ENCODE measurements at regions not wholly inside any gene's neighbourhood (a gene's known extent, or its start where the extent isn't known, plus 50 kb on each side); places are given as distances from the start of the nearest gene placed in this dataset.
"Not testable (repeated sequence)": the region's sequence is repeated elsewhere in the genome, so short reads cannot be mapped to it uniquely, and the experiment has no call there.

DNA sequence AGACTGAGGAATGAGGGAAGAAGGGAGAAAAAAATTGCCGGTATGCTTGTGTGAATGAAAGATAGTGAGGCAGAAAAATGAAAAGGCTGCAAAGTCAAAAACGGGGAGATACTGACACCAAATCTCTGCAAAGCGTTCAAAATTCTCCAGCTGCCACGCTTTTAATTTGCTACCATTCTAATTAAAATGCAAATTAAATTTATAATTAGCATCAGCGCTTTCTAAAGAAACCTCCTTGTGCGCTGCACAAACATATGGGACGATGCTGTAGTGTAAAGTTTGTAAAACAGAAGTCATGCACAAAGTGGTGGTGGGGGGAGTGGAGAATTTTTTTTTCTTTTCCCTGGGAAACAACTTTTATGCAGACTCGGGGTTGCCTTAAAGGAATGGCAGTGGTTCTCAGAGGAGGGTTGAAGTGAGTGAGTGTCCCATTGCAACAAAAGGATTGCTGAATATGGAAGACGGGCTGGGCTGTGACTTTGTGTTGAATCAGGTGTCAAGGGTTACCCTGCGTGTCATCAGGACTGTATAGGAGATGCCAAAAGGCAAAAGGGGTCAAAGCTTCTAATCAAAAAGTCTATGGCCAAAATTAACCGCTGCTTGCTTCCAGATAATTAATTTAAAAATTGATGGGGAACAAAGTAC lies 472.2 kb downstream of the NR2F2 start:
- no peak for DNase-seq (ENCODE audit: low read depth)

DNA sequence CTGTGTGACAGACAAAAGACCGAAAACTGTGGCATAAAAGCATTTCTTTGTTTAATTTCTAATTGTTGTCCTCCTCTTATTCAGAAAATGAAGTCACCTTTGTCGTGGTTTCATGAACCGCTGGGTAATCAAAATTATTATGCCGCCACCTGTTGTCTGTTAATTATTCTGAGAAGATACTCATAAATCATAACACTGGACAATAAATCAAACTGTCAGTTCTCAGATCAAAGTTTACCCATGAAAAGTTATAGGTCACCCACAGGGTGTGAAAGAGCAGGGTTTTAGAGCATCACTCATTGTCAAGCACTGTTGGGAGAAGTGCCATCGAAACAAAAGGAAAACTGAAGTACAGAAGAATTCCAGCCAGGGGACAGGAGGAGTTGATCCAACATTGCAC lies 474.3 kb downstream of the NR2F2 start:
- no peak for DNase-seq (ENCODE audit: low read depth)

DNA sequence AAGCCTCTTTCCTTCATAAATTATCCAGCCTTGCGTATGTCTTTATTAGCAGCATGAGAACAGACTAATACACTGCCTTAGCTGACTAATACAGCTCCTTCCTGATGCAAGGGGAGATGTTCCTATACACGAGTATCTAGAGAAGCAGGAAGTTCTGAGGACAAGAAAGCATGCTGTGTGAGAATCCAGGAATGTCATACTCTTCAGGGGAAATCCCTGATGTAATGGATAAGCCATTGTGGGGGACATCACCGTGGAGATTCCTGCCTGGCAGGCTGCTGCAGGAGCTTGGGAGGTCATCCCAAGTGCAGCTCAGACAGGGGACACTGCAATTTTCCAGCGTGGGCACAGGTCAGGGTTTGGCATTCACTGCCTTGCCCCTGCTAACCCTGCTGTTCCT lies 476.9 kb downstream of the NR2F2 start:
- DNase-seq (ENCODE audit: low read depth): no peak

DNA sequence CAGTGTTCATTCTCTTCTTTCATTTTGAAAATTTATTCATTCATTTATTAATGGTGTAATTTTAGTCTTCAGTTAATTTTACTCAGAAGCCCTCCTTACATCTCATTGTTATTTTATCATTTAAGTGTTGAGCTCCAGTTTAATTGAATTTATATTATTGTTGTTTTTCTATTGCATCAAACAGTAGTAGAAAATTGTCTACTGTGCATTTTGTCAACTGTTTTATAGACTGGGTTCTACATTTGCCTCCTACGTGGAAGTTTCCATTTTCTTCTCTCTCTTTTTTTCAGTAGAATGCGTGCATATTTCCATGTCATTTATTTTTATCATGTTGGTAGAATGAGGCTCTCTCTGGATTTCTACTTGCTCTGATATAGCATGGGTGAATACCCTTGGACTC lies 487.4 kb downstream of the NR2F2 start:
- DNase-seq (ENCODE audit: low read depth): no peak

DNA sequence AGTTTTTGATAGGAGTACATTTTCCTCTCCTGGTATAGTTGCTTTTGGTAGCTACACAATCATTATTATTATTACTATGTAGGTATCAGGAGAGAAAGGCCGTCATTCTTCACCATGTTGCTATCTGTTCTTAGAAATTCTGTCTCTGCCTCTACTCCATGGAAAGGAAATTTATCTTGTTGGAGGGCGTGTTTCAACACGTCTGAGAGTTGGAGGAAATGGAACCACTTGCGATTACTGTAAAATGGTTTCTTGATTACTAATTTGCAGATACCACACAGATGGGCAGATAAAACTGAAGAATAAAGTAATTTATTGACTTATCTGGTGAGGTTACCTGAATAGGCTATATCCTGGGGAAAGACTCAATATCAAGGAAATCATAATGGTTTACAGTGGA lies 488.4 kb downstream of the NR2F2 start:
- DNase-seq (ENCODE audit: low read depth): no peak

DNA sequence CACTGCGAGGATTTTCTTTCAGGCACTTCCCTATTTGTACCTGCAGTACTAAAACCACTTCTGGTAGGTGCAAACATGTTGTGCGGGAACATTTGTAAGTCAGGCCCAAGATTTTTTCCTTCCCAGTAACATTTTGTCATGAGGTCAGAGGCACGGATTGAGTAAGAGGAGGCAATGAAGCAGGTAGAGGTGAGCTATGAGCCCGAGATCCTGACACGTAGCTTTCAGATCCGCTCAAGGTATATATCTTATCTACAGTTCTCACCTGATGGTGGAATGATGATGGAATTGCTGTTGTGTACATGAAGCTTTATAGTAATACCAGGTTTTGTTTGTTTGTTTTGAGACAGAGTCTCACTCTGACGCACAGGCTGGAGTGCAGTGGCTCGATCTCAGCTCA lies 497.5 kb downstream of the NR2F2 start:
- no peak for DNase-seq (ENCODE audit: low read depth)

DNA sequence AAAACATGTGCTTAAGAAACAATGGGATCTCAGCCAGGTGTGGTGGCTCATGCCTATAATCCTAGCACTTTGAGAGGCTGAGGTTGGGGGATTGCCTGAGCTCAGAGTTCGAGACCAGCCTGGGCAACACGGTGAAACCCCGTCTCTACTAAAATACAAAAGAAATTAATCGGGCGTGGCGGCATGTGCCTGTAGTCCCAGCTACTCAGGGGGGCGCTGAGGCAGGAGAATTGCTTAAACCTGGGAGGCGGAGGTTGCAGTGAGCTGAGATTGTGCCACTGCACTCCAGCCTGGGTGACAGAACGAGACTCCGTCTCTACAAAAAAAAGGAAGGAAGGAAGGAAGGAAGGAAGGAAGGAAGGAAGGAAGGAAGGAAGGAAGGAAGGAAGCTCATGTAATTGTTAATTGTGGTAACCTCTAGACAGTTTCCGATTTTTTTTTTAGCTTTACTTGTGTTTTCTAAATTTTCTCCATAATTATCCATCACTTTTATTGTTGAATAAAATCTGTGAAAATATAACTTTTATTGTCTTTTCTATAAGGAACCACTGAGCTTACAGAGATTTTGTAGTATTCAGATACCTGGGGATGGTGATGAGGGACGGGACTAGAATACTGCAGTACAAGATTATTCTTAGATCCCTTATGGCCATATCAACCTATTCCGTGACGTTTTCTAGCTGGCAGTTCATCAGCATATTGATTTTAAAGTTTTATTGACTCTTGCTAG lies 506.9 kb downstream of the NR2F2 start:
- DNase-seq (ENCODE audit: low read depth): no peak

DNA sequence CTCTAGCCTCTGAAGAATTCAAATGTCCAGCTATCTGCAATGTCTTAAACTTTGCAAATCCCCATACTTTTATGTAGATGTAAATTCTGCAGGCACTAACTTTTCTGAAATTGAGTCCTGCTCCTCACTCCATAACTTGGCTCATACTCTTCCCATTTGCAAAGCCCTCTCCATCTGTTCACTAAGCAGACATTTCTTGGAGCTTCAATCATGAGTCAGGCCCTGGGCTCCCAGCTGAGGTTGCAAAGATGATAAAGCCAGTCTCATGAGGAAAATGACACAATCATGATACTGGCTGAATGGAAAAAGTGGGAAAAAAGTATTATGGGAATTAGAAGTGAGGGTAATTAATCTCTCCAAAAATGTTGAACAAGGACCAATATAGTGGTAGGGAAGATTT lies 507.6 kb downstream of the NR2F2 start:
- no peak for DNase-seq (ENCODE audit: low read depth)

DNA sequence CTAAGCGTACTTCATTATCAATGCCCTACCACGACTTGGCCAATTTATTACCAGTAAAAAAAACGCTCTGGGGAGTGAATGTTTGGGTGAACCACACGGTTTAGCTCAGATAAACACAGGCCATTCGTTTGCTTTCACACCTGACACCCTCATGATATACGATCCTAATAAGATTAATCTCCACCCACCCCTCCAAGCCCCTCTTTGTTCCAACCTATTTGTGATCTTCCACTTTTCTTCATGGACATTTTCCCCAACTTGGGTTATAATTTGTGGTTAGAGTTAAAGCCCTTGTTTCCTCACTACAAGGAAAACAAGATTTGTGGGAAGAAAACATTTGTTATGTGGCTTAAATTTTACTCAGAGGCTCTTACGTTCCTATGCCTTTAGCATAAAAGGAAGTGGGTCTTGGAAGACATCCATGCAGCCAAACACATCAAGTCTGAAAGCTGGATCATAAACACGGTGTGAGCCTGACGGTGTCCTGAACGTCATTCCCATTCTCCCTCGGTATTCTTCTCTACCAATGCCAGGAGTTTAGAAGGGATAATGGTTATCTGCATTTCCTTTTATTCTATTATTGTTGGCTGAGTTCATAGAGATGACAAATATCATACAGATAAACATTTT lies 518.9 kb downstream of the NR2F2 start:
- DNase-seq (ENCODE audit: low read depth): peak; percentile 0

DNA sequence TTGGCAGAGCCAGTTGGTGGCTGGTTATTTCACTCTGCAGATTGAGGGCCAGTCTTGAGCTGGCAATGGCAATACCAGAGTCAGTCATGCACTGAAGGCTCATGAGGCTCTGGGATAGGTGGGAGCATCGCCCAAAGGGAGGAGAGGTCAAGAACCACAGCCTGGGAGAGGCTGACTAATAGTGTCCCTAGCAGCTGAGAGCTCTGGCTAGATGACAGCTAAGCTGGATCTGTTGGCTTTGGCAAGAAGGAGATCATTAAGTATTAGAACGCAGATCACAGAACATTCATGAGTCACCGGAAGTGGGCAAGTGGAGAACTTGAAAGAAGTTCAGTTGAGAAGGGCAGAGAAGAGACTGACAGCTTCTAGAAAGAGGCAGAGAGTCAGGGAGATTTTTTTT lies 521.1 kb downstream of the NR2F2 start:
- DNase-seq (ENCODE audit: low read depth): peak; percentile 10

DNA sequence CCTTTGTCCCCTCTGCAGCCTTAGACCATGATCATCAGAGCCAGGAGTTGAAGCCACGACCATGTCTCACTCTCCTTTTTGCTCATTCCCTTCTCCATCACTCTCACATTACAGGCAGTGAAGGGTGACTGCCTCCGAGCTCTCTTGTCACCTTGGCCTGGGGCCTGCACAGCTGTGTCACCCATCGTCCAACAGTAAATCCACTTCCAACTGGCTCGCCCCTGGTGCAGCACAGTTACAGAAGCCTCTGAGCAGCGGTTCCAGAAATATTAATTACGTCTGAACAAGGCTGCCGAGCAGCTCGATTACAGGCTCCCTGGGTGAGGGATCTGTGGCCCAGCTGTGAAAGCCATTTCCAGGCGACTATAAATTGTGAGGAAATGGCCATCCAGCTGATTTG lies 528.2 kb downstream of the NR2F2 start:
- no peak for DNase-seq (ENCODE audit: low read depth)

DNA sequence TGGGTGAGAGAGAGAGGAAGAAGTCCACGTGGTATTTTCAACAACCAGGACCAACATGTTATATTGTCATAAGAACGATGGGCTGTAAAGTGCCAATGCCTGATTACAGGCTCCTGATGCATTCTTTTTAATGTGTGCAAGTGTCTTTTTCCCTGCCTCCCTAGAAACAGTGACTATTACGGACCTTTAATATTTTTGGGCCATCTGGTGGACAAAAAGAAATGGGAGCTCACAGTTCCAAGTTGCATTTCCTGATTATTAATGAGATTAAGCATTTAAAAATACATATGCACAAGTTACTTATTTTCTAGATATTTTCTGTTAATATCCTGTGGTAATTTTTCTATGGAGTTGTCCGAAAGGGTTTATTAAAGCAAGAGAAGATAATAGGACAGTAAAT lies 530.2 kb downstream of the NR2F2 start:
- DNase-seq (ENCODE audit: low read depth): no peak

DNA sequence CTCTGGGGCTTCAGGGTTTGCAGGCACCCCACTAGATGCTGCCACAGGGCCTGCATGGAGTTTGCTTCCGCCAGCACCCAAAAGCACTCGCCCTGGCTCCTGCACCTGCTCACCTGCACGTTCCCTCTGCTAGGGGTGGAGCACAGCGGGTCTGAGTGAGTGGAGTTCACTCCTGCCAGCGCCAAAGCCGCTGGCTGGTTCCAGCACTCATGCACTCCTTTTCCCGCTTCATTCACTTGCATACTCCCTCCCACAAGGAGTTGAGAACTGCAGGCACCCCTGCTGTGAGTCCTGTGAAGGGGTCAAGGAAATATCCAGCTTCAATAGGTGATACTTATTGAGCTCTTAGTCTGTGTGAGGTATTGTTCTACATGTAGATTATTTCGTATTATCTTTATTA lies 537.5 kb downstream of the NR2F2 start:
- no peak for DNase-seq (ENCODE audit: low read depth)

DNA sequence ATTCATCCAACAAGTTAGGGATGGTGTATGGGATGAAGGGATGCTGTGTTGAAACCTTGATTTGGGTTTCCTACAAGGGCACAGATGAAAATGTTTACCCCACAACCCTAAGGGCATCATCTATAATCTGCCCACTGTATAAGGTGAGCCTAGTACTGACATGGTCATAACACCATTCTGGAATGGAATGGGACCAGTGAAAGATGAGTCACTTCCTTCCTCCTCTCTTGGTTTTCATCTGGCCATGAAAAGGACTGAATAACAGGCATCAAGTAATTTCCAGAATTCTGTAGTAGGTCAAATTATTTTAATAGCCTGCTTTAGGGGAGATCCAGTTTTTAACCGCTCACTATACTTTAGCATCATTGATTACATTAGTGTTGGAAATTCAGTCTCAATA lies 538.6 kb downstream of the NR2F2 start:
- no peak for DNase-seq (ENCODE audit: low read depth)

DNA sequence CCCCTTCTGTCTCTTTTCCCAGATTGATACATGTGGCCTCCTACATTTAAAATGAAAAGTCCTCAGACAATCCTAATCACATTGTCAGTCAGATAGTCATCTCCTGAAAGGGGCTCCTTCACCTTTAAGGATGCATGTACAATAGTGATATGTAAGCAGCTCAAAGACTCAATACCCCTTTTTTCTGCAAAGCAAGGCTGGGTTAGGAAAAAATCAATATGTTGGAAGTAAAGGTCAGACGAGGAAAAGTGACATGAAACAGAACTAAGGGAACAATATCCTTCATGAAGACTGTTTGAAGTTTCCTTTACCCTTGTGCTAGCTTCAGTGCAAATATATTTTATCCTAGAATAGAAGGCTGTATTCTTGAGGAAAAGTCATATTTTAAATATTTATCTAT lies 539.3 kb downstream of the NR2F2 start:
- no peak for DNase-seq (ENCODE audit: low read depth)

DNA sequence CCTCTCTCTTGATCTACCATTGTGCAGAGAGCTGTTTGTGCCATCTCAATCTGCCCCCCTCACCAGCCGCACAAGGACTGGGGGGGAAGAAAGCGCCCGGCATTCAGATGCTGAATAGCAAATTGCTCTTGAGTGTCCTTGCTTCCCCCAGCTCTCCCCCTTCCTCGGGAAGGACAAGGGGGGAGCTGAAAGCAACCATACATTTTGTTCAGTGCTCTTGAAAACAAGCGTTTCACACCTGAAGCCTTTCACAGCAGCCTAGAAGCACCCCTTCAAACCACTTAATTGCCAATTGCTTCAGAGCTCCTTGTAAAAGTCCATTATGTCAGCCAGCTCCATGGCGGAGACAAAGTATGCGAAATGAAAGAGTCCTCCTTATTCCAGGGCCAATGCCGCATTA lies 540.1 kb downstream of the NR2F2 start:
- DNase-seq (ENCODE audit: low read depth): no peak

DNA sequence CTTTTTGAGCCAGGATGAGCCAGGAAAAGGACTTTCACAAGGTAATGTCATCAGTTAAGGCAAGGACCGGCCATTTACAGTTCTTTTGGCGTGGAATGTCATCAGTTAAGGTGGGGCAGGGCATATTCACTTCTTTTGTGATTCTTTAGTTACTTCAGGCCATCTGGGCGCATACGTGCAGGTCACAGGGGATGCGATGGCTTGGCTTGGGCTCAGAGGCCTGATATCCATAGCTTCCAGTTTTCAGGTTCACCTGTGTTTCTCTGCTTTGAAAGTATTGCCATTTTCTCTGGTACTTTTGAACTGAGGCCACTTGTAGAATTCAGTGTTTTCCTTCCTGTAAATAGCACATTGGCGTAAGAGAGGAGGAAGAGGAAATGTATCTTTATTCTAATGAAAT lies 546.9 kb downstream of the NR2F2 start:
- not testable (repeated sequence) for DNase-seq (ENCODE audit: low read depth)

DNA sequence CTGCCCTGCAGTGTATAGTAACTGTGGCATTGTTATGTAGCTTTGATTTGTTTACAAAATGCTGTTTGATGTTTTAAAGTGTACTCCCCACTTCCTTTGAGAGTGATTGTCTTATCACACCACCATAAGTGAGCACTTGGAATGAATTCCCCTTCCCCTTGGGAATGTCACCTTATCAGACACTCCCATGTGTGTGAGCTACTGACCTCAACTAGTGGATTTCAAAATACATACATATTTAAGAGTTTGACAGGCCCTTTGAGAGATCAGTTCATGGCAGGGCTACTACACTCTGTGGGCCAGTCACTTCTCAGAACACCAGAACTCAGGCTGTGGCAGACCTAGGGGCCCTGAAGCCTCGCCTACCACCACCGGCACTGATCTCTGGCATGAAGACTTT lies 547.6 kb downstream of the NR2F2 start:
- DNase-seq (ENCODE audit: low read depth): no peak

DNA sequence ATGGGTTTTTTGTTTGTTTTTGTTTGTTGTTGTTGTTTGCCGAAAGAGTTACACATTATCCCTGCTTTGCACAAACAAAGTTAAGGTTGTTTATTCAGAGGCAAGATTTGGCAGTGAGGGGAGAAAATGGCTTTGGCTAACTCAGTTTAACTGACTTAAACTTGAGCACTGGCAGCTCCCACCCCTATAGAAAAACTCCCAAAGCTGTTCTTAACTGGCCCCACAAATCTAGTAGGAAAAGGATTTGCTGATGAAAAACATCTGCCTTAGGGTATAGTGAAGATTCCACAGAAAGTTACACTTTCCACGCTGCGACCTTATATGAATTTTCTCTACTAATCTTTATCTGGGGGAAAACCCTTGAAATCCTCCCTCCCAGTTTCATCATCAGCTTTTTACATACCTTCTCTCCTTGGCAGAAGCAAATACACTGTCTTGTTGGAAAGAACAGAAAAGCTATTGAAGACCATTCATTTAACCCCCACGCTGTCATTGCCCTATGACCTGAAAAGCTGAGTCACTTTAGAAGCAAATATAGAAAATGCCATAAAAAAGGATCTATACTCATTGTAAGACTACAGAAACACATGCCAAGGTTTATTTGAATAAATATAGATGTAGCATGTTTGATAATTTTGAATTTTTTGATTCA lies 551.7 kb downstream of the NR2F2 start:
- DNase-seq (ENCODE audit: low read depth): no peak

DNA sequence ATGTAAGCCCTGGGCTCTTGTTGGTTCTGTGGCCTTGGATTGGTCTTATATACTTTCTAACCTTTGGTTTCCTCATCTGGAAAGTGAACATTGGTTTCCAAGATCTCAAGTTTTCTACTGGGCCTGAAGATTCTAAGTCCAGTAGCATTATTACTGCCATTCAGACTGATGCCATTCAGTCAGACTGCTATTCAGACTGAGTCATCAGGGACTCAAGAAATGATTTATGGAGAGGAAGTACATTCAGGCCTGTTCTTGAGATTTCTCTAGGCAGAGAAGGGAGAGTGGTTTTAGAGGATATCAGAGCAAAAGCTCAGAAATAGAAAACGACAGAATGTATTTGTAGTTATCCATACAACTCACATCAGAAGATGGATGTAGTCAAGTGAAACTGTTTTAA lies 557.2 kb downstream of the NR2F2 start:
- DNase-seq (ENCODE audit: low read depth): no peak

DNA sequence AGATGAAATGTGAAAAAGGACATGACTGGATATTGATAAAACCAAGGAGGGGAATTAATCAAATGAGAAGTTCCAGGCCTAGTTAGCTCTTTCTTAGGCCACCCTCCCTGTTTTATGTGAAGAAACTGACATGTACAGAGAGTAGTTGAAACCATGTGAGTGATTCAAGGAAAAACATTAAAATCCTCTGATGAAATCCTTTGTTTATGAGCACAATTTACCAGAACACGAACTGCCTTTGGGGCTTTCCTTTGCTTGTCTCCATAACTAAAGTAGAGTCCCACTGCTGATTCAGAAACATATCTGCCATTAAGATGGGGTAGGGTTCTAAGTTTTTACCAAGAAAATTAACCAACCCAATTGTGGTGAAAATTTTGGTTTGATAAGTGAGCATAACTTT lies 558.3 kb downstream of the NR2F2 start:
- no peak for DNase-seq (ENCODE audit: low read depth)

DNA sequence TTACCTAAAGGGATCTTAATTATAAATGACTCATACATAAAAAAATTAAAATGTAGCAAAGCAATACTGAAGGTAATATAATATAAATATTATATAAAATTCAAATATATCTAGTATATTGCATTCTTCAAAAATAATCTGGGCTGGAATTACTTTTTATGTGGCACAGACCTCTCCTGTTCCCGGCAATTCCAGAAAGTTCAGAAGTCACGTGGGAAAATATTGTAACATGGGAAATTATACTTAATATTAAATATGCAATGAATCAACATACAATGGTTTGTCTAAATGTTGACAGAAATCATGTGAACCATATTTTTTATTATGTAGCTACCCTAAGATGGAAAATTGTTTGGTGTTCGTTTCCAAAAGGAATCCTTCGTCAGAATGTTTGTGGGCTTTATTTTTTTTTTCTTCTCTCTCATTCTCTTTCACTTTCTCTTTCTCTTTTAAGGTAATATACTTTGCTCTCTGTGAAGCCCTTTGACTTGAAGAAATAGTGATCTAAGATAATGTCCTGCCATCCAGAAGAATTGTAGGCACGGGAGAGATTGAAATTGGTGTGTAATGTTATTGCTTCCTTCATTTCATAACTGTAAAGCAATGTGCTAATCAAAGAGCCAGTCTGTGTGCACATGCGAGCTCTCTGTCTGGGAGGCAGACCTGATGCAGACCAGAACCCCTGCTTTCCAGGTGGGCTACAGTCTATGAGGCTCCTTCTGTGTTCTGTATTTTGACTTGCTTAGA lies 559.4 kb downstream of the NR2F2 start:
- DNase-seq (ENCODE audit: low read depth): no peak

Measured in myocyte (in vitro differentiated cells).